Activated naive CD8-positive, alpha-beta T cell treated with anti-CD3 and anti-CD28 coated beads for 36 hours (primary cell): ENCODE measurements at regions not wholly inside any gene's neighbourhood (a gene's known extent, or its start where the extent isn't known, plus 50 kb on each side); places are given as distances from the start of the nearest gene placed in this dataset.
"Not testable (repeated sequence)": the region's sequence is repeated elsewhere in the genome, so short reads cannot be mapped to it uniquely, and the experiment has no call there.

Experiments
- DNase-seq: peaks from one replicate; pipeline ENCODE4 v3.0.0; 2021
- H3K27ac Mint-ChIP-seq: one replicate; pipeline ENCODE4 v1.8.0; 2022; ENCODE audit warnings: mild to moderate bottlenecking, moderate library complexity, mixed read lengths
- H3K27me3 Mint-ChIP-seq: one replicate; pipeline ENCODE4 v1.8.0; 2022; ENCODE audit warnings: mild to moderate bottlenecking, mixed read lengths
- H3K36me3 Mint-ChIP-seq: one replicate; pipeline ENCODE4 v1.8.0; 2021; ENCODE audit warnings: mild to moderate bottlenecking, mixed read lengths
- H3K4me1 Mint-ChIP-seq: one replicate; pipeline ENCODE4 v1.8.0; 2021; ENCODE audit warnings: mixed read lengths
- H3K4me3 Mint-ChIP-seq: one replicate; pipeline ENCODE4 v1.8.0; 2022; ENCODE audit warnings: mild to moderate bottlenecking, moderate library complexity, mixed read lengths
- H3K9me3 Mint-ChIP-seq: one replicate; pipeline ENCODE4 v1.8.0; 2022; ENCODE audit warnings: mixed read lengths

DNA sequence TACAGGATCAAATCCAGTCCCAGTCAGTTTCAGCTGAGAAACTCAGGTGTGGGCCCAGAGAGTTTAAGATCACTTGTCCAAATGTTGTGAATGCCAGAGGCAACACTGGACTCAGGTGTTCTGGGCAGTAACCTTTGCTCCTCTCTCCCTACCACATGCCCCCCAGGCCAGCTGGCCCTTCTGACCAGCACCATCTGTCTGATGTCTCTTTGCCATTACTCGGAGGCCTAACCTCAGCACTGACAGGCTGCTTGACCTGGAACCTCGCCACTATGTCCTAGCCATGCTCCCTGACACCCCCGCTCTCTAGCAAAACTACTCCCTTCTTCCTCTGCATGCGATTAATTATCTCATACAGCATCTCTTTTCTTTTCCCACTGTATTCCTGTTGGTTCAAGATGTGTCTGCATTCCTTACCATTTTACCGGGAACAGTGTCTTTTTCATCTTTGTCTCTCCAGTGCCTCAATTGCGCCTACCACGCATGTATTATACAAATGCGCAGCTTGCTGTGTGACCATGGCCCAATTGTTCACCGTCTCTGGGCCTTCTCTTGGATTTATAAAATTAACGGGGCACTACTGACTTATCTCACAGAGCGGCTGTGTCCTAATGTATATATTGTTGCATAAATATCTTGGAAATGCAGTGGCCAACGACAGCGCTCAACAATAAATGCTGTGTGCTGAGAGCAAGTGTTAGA is 159.5 kb upstream of the IRF2BP2 start:
- peaks cover 6% of the 10 kb centered on the region for H3K36me3 Mint-ChIP-seq
- H3K4me3 Mint-ChIP-seq, result peak overlapping the region; percentile 42
- H3K27me3 Mint-ChIP-seq, result no peaks in the 10 kb centered on the region
- peaks cover 65% of the 10 kb centered on the region for H3K4me1 Mint-ChIP-seq
- peaks cover 2% of the 10 kb centered on the region for H3K9me3 Mint-ChIP-seq
- peak overlapping the region; percentile 95 for H3K27ac Mint-ChIP-seq
- DNase-seq, result no peak

DNA sequence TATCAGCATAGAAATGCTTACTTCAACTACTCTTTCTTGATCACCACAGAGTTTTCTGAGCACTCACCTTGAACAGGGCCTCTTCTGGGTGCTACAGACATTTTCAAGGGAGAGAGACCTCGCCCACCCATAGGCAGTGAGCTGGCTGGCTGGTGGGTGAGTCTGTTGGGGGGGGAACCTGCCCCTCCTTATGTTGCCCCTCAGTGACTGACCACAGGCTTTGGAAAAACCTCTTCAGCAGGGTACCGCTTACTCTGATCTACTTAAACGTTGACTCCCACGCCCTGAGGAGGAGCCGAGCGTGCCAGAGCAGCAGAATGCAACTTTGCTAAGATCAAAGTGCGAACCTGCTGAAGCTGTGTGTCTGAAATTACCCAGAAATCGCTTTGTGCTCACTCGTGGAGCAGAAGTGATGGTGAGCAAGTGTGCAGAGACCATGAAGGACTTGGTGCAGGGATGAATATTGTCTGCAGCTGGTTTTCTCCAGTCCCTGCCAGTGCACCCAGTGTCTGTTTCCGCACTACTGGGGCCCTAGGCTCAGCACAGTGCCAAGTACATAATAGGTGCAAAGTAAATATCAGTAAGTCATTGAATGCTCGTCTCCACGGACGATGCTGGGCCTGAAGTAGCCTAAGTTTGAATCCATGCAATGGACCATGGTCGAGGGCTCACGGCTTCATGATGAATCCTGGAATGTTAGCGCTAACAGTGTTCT is 158.7 kb upstream of the IRF2BP2 start:
- Mint-ChIP-seq H3K27ac (peak overlapping the region; percentile 95), H3K4me1 (peaks cover 70% of the 10 kb centered on the region), H3K4me3 (peak overlapping the region; percentile 74), H3K27me3 (no peaks in the 10 kb centered on the region), H3K36me3 (peaks cover 6% of the 10 kb centered on the region), H3K9me3 (peaks cover 2% of the 10 kb centered on the region)
- peak; percentile 79 for DNase-seq

- Mint-ChIP-seq H3K27me3 (no peaks in the 10 kb centered on the region), H3K4me1 (peaks cover 74% of the 10 kb centered on the region), H3K36me3 (peaks cover 6% of the 10 kb centered on the region), H3K27ac (peak overlapping the region; percentile 95), H3K4me3 (peak overlapping the region; percentile 74), H3K9me3 (peaks cover 2% of the 10 kb centered on the region)
- DNase-seq, result peak; percentile 58
Observed at GRCh38 chr1:234768171-234768568, 158.2 kb upstream of the IRF2BP2 start.

- Mint-ChIP-seq H3K27ac (no peak overlapping the region), H3K36me3 (peaks cover 2% of the 10 kb centered on the region), H3K4me3 (no peak overlapping the region), H3K4me1 (peaks cover 53% of the 10 kb centered on the region), H3K9me3 (no peaks in the 10 kb centered on the region), H3K27me3 (no peaks in the 10 kb centered on the region)
- no peak for DNase-seq
Observed at GRCh38 chr1:234765672-234766071, 155.7 kb upstream of the IRF2BP2 start.

DNA sequence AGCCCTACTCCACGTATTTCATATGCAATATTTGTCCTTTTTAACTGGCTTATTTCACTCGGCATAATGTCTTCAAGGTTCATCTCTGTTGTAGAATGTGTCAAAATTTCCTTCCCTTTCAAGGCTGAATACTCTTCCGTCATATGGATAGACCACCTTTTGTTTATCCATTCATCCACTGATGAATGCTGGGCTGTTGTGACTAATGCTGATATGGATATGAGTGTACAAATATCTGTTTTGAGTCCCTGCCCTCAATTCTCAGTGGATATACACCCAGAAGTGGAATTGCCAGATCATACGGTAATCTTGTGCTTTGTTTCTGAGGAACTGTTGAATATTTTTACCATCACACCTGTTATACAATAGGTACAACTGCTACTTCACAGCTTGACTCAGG is 155.2 kb upstream of the IRF2BP2 start:
- Mint-ChIP-seq H3K27me3 (no peaks in the 10 kb centered on the region), H3K4me1 (peaks cover 51% of the 10 kb centered on the region), H3K27ac (no peak overlapping the region), H3K4me3 (no peak overlapping the region), H3K36me3 (peaks cover 2% of the 10 kb centered on the region), H3K9me3 (no peaks in the 10 kb centered on the region)
- DNase-seq, result no peak

GRCh38 chr1:234763910-234764309 is 153.9 kb upstream of the IRF2BP2 start:
- no peak for DNase-seq
- Mint-ChIP-seq H3K27ac (no peak overlapping the region), H3K36me3 (peaks cover 2% of the 10 kb centered on the region), H3K4me1 (peaks cover 51% of the 10 kb centered on the region), H3K27me3 (no peaks in the 10 kb centered on the region), H3K4me3 (no peak overlapping the region), H3K9me3 (no peaks in the 10 kb centered on the region)

DNA sequence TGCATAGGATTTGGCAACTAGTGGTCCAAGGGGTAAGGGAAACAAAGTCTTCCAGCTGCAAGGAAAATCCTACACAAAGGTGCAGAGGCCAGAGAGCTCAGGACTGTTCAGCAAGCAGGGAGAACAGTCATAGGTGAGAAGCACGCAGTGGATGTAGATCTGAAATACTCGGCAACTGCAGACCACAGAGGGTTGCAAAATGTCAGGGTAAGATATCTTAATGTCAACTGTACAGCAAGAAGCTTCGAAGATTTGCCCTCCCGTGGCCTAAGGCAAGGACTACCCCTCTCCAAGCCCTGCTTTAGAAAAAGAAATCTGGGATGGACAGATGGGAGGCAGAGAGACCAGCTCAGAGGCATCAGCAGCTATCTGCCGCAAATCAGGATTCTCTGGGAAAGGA is 153.4 kb upstream of the IRF2BP2 start:
- no peak overlapping the region for H3K4me3 Mint-ChIP-seq
- peaks cover 48% of the 10 kb centered on the region for H3K4me1 Mint-ChIP-seq

DNA sequence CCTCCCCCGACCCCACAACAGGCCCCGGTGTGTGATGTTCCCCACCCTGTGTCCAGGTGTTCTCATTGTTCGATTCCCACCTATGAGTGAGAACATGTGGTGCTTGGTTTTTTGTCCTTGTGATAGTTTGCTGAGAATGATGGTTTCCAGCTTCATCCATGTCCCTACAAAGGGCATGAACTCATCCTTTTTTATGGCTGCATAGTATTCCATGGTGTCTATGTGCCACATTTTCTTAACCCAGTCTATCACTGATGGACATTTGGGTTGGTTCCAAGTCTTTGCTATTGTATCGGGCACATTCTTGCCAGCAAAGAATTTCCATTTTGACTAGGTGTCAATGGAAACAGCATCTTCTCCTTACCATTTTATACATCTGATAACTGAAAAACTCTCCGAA is 152.1 kb upstream of the IRF2BP2 start:
- H3K36me3 Mint-ChIP-seq, DNase-seq, H3K4me3 Mint-ChIP-seq, H3K27ac Mint-ChIP-seq, H3K9me3 Mint-ChIP-seq, H3K27me3 Mint-ChIP-seq: not testable (repeated sequence)
- peaks cover 42% of the 10 kb centered on the region for H3K4me1 Mint-ChIP-seq

More for the DNA sequence above, 153.4 kb upstream of the IRF2BP2 start:
- no peak for DNase-seq
- no peaks in the 10 kb centered on the region for H3K9me3 Mint-ChIP-seq
- H3K36me3 Mint-ChIP-seq, result peaks cover 2% of the 10 kb centered on the region
- H3K27me3 Mint-ChIP-seq, result no peaks in the 10 kb centered on the region
- H3K27ac Mint-ChIP-seq, result no peak overlapping the region

DNA sequence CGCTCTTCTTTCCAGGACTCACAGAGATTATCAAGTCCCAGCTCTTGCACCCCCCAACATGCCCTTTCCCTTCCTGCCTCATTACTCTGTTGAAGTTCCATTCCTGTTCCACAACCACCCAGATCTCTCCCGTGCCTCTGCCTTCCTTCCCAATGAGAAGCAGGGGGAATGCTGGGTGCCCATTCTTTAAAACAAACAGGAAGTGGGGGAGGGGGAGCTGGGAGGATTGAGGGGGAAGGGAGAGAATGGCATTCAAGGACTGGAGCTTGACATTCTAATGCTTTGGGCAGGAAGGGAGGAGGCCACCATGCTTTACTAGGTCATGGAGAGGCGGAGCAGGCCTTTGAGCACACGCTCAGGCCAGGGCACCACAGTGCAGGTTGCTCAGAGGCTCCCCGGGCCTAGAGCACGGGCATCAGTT is 150.3 kb upstream of the IRF2BP2 start:
- no peak for DNase-seq
- H3K4me3 Mint-ChIP-seq, result no peak overlapping the region
- peaks cover 2% of the 10 kb centered on the region for H3K36me3 Mint-ChIP-seq
- H3K27ac Mint-ChIP-seq, result peak overlapping the region; percentile 25
- no peaks in the 10 kb centered on the region for H3K9me3 Mint-ChIP-seq
- no peaks in the 10 kb centered on the region for H3K27me3 Mint-ChIP-seq
- peaks cover 49% of the 10 kb centered on the region for H3K4me1 Mint-ChIP-seq

DNA sequence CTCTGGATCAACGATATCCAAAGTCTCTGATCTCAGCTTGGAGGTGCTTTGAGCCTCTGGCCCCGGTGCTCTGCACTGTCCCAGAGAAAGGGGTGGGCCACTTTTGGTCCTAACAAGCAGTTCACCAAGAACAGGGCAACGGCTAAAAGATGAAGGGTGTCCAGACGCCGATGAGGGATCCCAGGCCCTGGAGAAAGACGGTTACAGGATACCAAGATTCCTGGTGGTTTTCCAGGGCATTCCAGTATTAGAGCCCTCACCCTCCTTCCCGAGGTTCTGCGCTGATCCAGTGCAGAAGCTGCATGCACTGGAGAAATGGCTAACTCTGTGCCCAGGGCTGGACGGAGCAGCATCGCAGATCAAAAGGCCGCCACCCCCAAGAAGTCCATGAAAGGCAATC is 149.9 kb upstream of the IRF2BP2 start:
- Mint-ChIP-seq H3K4me3 (no peak overlapping the region), H3K36me3 (peaks cover 2% of the 10 kb centered on the region), H3K9me3 (no peaks in the 10 kb centered on the region), H3K27me3 (no peaks in the 10 kb centered on the region), H3K4me1 (peaks cover 49% of the 10 kb centered on the region), H3K27ac (no peak overlapping the region)
- DNase-seq, result no peak

- H3K4me3 Mint-ChIP-seq, result peak overlapping the region; percentile 11
- peaks cover 2% of the 10 kb centered on the region for H3K36me3 Mint-ChIP-seq
- DNase-seq, result no peak
- peaks cover 42% of the 10 kb centered on the region for H3K4me1 Mint-ChIP-seq
- no peaks in the 10 kb centered on the region for H3K9me3 Mint-ChIP-seq
- H3K27ac Mint-ChIP-seq, result peak overlapping the region; percentile 81
- no peaks in the 10 kb centered on the region for H3K27me3 Mint-ChIP-seq
Observed at GRCh38 chr1:234758851-234759250, 148.9 kb upstream of the IRF2BP2 start.

- no peaks in the 10 kb centered on the region for H3K9me3 Mint-ChIP-seq
- H3K27me3 Mint-ChIP-seq, result no peaks in the 10 kb centered on the region
- no peak overlapping the region for H3K4me3 Mint-ChIP-seq
- DNase-seq, result no peak
- peaks cover 2% of the 10 kb centered on the region for H3K36me3 Mint-ChIP-seq
- H3K4me1 Mint-ChIP-seq, result peaks cover 35% of the 10 kb centered on the region
- H3K27ac Mint-ChIP-seq, result no peak overlapping the region
Observed at GRCh38 chr1:234756857-234757256, 146.9 kb upstream of the IRF2BP2 start.

GRCh38 chr1:234756066-234756774 is 146.2 kb upstream of the IRF2BP2 start:
- Mint-ChIP-seq H3K27ac (no peak overlapping the region), H3K4me1 (peaks cover 35% of the 10 kb centered on the region), H3K4me3 (no peak overlapping the region)

DNA sequence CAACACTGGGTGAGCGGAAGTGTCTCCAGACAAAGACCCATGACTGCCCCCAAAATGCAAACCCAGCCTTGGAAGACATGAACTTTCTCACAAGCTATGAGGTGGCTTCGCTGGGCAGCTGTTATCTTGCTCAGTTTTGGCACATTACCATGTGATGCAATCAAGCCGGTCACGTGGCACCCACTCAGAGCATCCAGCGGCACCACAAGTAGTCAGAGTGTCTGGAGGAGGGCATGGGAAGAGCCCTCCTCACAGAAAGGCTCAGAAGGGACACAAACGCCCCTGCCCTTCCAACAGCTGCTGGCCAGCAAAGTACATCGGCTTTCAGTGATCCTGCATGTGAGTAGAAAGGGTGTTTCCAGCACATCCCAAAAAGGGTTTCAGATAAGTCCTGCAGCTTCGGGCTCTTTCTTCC is 145.5 kb upstream of the IRF2BP2 start:
- Mint-ChIP-seq H3K27me3 (no peaks in the 10 kb centered on the region), H3K27ac (no peak overlapping the region), H3K36me3 (no peaks in the 10 kb centered on the region), H3K9me3 (no peaks in the 10 kb centered on the region), H3K4me3 (no peak overlapping the region), H3K4me1 (peaks cover 35% of the 10 kb centered on the region)
- no peak for DNase-seq

More at GRCh38 chr1:234756066-234756774, 146.2 kb upstream of the IRF2BP2 start:
- Mint-ChIP-seq H3K27me3 (no peaks in the 10 kb centered on the region), H3K36me3 (no peaks in the 10 kb centered on the region), H3K9me3 (no peaks in the 10 kb centered on the region)
- DNase-seq, result no peak

GRCh38 chr1:234753979-234754378 is 144.0 kb upstream of the IRF2BP2 start:
- no peak overlapping the region for H3K27ac Mint-ChIP-seq
- H3K4me1 Mint-ChIP-seq, result peaks cover 22% of the 10 kb centered on the region
- H3K27me3 Mint-ChIP-seq, result no peaks in the 10 kb centered on the region
- H3K9me3 Mint-ChIP-seq, result no peaks in the 10 kb centered on the region
- no peak for DNase-seq
- no peak overlapping the region for H3K4me3 Mint-ChIP-seq
- no peaks in the 10 kb centered on the region for H3K36me3 Mint-ChIP-seq
